Panc1 (cell line): ENCODE measurements at regions not wholly inside any gene's neighbourhood (a gene's known extent, or its start where the extent isn't known, plus 50 kb on each side); places are given as distances from the start of the nearest gene placed in this dataset.

Source experiments
- CTCF ChIP-seq: fragments of 450-650 bp; IDR thresholded peaks from 2 replicates; pipeline ENCODE4 v1.5.1; 2017; ENCODE audit warnings: mild to moderate bottlenecking
- POLR2AphosphoS5 ChIP-seq: IDR thresholded peaks from 2 replicates; pipeline ENCODE4 v1.6.1; 2012; ENCODE audit warnings: mild to moderate bottlenecking, low read depth, low read length, moderate library complexity
- REST ChIP-seq, 2 experiments: IDR thresholded peaks; 2 replicates each; pipeline ENCODE4 v1.6.1; 2011 to 2012; ENCODE audit warnings: low read depth in 2 of 2, control low read depth in 1 of 2, low read length in 1 of 2, mild to moderate bottlenecking in 1 of 2, moderate library complexity in 1 of 2; ENCODE audit not compliant: insufficient read depth in 1 of 2
- TCF7L2 ChIP-seq: IDR thresholded peaks from 2 replicates; pipeline ENCODE4 v1.6.1; 2011; ENCODE audit warnings: mild to moderate bottlenecking, low read depth, low read length, inconsistent platforms

GRCh38 chr18:22632191-22632590 is 214.5 kb upstream of the CTAGE1 start:
- TF ChIP-seq CTCF (no peak), REST (IDR thresholded peaks at IDR 0.05; ENCODE audit: insufficient read depth in 1 of 2, low read depth in 2 of 2, low read length in 1 of 2) (no peak), TCF7L2 (no peak), POLR2AphosphoS5 (no peak)
